ENCODE measurements at regions not wholly inside any gene's neighbourhood (a gene's known extent, or its start where the extent isn't known, plus 50 kb on each side); places are given as distances from the start of the nearest gene placed in this dataset.

GRCh38 chr17:53227514-53227913 lies 595.2 kb upstream of the KIF2B start:
- ChIA-PET POLR2A (no interaction called here), CTCF (ENCODE audit: low intra/inter-chr PET ratio, low total read pairs) (no interaction called here)
- no peaks in the 10 kb centered on the region for H3K79me2 ChIP-seq (ENCODE audit: insufficient read depth, low read length)
- no peak overlapping the region for H3K4me2 ChIP-seq (ENCODE audit: low read depth, low read length)
- FAIRE-seq (no peak), ATAC-seq (no peak), DNase-seq (ENCODE audit: low spot score) (no peak)
- H4K20me1 ChIP-seq (ENCODE audit: insufficient read depth, low read length), result no peaks in the 10 kb centered on the region
- H3K36me3 ChIP-seq (replicated peaks in 1 of 2; ENCODE audit: control insufficient read depth in 1 of 2, insufficient read depth in 2 of 2, low read length in 2 of 2), result no peaks in the 10 kb centered on the region
- intact Hi-C loops (cut with micrococcal nuclease; ENCODE audit: unreplicated experiment) (no loop called here), in situ Hi-C loops (cut with HindIII; ENCODE audit: extremely low pct_ligation_motif_present, low pct_unique_long_range_greater_than_20kb) (no loop called here)
- no peaks in the 10 kb centered on the region for H3K4me1 ChIP-seq (ENCODE audit: insufficient read depth, low read length)
- TF ChIP-seq ZFP90 (CRISPR knock-in tag; IDR thresholded peaks at IDR 0.05; ENCODE audit: borderline replicate concordance), result no peak
- TF ChIP-seq TMF1 (CRISPR knock-in tag; IDR thresholded peaks at IDR 0.05; ENCODE audit: low read depth), result no peak
- TF ChIP-seq GMEB1 (CRISPR knock-in tag; IDR thresholded peaks at IDR 0.05; ENCODE audit: borderline replicate concordance), result no peak
- no peak for TF ChIP-seq ZNF136 (CRISPR knock-in tag; IDR thresholded peaks at IDR 0.05; ENCODE audit: low read depth)
- peak; percentile 66; the same call in 1 of the 2 replicates for TF ChIP-seq HNRNPUL1 (IDR thresholded peaks at IDR 0.05; ENCODE audit: low read depth, low read length)
- no peak for TF ChIP-seq ZNF746 (CRISPR knock-in tag; IDR thresholded peaks at IDR 0.05)
- no peak for TF ChIP-seq ZNF30 (CRISPR knock-in tag; IDR thresholded peaks at IDR 0.05)
- no TSS peak for BruUV-seq (replicated peaks)
- H3K9me3 ChIP-seq (ENCODE audit: low read length), result peaks cover 85% of the 10 kb centered on the region
- WGBS (ENCODE audit: low lambda C conversion rate), result 1% methylated on average over 2 of the region's 2 CpGs
- H2AFZ ChIP-seq (ENCODE audit: low read length), result no peak overlapping the region
- H3K27me3 ChIP-seq (ENCODE audit: control insufficient read depth in 1 of 2, insufficient read depth in 2 of 2, low read length in 2 of 2), result no peaks in the 10 kb centered on the region
- no peak overlapping the region for H3K4me3 ChIP-seq (replicated peaks in 1 of 3; ENCODE audit: insufficient read depth in 1 of 3, low read depth in 2 of 3, low read length in 3 of 3)
- H3K27ac ChIP-seq (ENCODE audit: extremely low read length, insufficient read depth, low read length), result no peak overlapping the region
- H3K9ac ChIP-seq (ENCODE audit: insufficient read depth, low read depth, low read length), result no peak overlapping the region

- 1% methylated on average over 2 of the region's 2 CpGs for WGBS (ENCODE audit: low lambda C conversion rate)
- intact Hi-C loops (cut with micrococcal nuclease; ENCODE audit: unreplicated experiment), result no loop called here
- in situ Hi-C loops (cut with HindIII; ENCODE audit: extremely low pct_ligation_motif_present, low pct_unique_long_range_greater_than_20kb), result no loop called here
- DNase-seq (ENCODE audit: low spot score), result no peak
- Histone ChIP-seq H3K4me3 (replicated peaks in 1 of 3; ENCODE audit: insufficient read depth in 1 of 3, low read depth in 2 of 3, low read length in 3 of 3) (no peak overlapping the region), H3K9me3 (ENCODE audit: low read length) (peaks cover 85% of the 10 kb centered on the region), H3K4me1 (ENCODE audit: insufficient read depth, low read length) (no peaks in the 10 kb centered on the region), H3K27me3 (ENCODE audit: control insufficient read depth in 1 of 2, insufficient read depth in 2 of 2, low read length in 2 of 2) (no peaks in the 10 kb centered on the region), H2AFZ (ENCODE audit: low read length) (no peak overlapping the region), H3K27ac (ENCODE audit: extremely low read length, insufficient read depth, low read length) (no peak overlapping the region), H3K79me2 (ENCODE audit: insufficient read depth, low read length) (no peaks in the 10 kb centered on the region), H3K9ac (ENCODE audit: insufficient read depth, low read depth, low read length) (no peak overlapping the region), H3K4me2 (ENCODE audit: low read depth, low read length) (no peak overlapping the region), H4K20me1 (ENCODE audit: insufficient read depth, low read length) (no peaks in the 10 kb centered on the region), H3K36me3 (replicated peaks in 1 of 2; ENCODE audit: control insufficient read depth in 1 of 2, insufficient read depth in 2 of 2, low read length in 2 of 2) (no peaks in the 10 kb centered on the region)
- ChIA-PET CTCF (ENCODE audit: low intra/inter-chr PET ratio, low total read pairs) (no interaction called here), POLR2A (no interaction called here)
- no TSS peak for BruUV-seq (replicated peaks)
- FAIRE-seq, result no peak
- no peak for ATAC-seq
- TF ChIP-seq KMT2A (CRISPR knock-in tag; IDR thresholded peaks at IDR 0.05) (no peak), HMGXB3 (CRISPR knock-in tag; IDR thresholded peaks at IDR 0.05; ENCODE audit: borderline replicate concordance) (no peak), AGO1 (IDR thresholded peaks at IDR 0.05; ENCODE audit: low read depth, low read length, poor library complexity, severe bottlenecking) (no peak), ZNF710 (CRISPR knock-in tag; IDR thresholded peaks at IDR 0.05; ENCODE audit: borderline replicate concordance) (no peak)
Measured at GRCh38 chr17:53227111-53227510, 595.6 kb upstream of the KIF2B start.

Data from HepG2 (cell line).